ENCODE measurements at regions not wholly inside any gene's neighbourhood (a gene's known extent, or its start where the extent isn't known, plus 50 kb on each side); places are given as distances from the start of the nearest gene placed in this dataset.

- no peaks in the 10 kb centered on the region for H3K36me3 ChIP-seq (ENCODE audit: control insufficient read depth, insufficient read depth, low read length)
- no peaks in the 10 kb centered on the region for H3K27me3 ChIP-seq (ENCODE audit: control insufficient read depth, insufficient read depth, low read length)
- H3K4me3 ChIP-seq (ENCODE audit: low read depth, low read length): no peak overlapping the region
- TF ChIP-seq CTCF (IDR thresholded peaks at IDR 0.05; ENCODE audit: insufficient read depth, low read length, severe bottlenecking): no peak
- DNase-seq (ENCODE audit: low read depth) (no peak), FAIRE-seq (no peak)
Observed at GRCh38 chr12:24143928-24144327, 194.5 kb upstream of the SOX5 start.

GRCh38 chr12:24139035-24139434 lies 189.6 kb upstream of the SOX5 start:
- TF ChIP-seq CTCF (IDR thresholded peaks at IDR 0.05; ENCODE audit: insufficient read depth, low read length, severe bottlenecking): no peak
- Histone ChIP-seq H3K36me3 (ENCODE audit: control insufficient read depth, insufficient read depth, low read length) (no peaks in the 10 kb centered on the region), H3K27me3 (ENCODE audit: control insufficient read depth, insufficient read depth, low read length) (no peaks in the 10 kb centered on the region), H3K4me3 (ENCODE audit: low read depth, low read length) (no peak overlapping the region)
- FAIRE-seq (no peak), DNase-seq (ENCODE audit: low read depth) (no peak)

- Histone ChIP-seq H3K27me3 (ENCODE audit: control insufficient read depth, insufficient read depth, low read length) (no peaks in the 10 kb centered on the region), H3K36me3 (ENCODE audit: control insufficient read depth, insufficient read depth, low read length) (no peaks in the 10 kb centered on the region), H3K4me3 (ENCODE audit: low read depth, low read length) (no peak overlapping the region)
- TF ChIP-seq CTCF (IDR thresholded peaks at IDR 0.05; ENCODE audit: insufficient read depth, low read length, severe bottlenecking): no peak
- FAIRE-seq: no peak
- no peak for DNase-seq (ENCODE audit: low read depth)
Observed at GRCh38 chr12:24138041-24138440, 188.6 kb upstream of the SOX5 start.

- no peaks in the 10 kb centered on the region for H3K27me3 ChIP-seq (ENCODE audit: control insufficient read depth, insufficient read depth, low read length)
- FAIRE-seq (no peak), DNase-seq (ENCODE audit: low read depth) (no peak)
- H3K4me3 ChIP-seq (ENCODE audit: low read depth, low read length): no peak overlapping the region
- TF ChIP-seq CTCF (IDR thresholded peaks at IDR 0.05; ENCODE audit: insufficient read depth, low read length, severe bottlenecking): no peak
- no peaks in the 10 kb centered on the region for H3K36me3 ChIP-seq (ENCODE audit: control insufficient read depth, insufficient read depth, low read length)
Observed at GRCh38 chr12:24135158-24135850, 185.8 kb upstream of the SOX5 start.

- no peak for DNase-seq (ENCODE audit: low read depth)
- no peak for FAIRE-seq
Observed at GRCh38 chr12:24134092-24134491, 184.6 kb upstream of the SOX5 start.

More at GRCh38 chr12:24134092-24134491, 184.6 kb upstream of the SOX5 start:
- Histone ChIP-seq H3K27me3 (ENCODE audit: control insufficient read depth, insufficient read depth, low read length) (no peaks in the 10 kb centered on the region), H3K36me3 (ENCODE audit: control insufficient read depth, insufficient read depth, low read length) (no peaks in the 10 kb centered on the region), H3K4me3 (ENCODE audit: low read depth, low read length) (no peak overlapping the region)
- no peak for TF ChIP-seq CTCF (IDR thresholded peaks at IDR 0.05; ENCODE audit: insufficient read depth, low read length, severe bottlenecking)

Measured in bronchial epithelial cell (primary cell).